ENCODE measurements at regions not wholly inside any gene's neighbourhood (a gene's known extent, or its start where the extent isn't known, plus 50 kb on each side); places are given as distances from the start of the nearest gene placed in this dataset.

DNA sequence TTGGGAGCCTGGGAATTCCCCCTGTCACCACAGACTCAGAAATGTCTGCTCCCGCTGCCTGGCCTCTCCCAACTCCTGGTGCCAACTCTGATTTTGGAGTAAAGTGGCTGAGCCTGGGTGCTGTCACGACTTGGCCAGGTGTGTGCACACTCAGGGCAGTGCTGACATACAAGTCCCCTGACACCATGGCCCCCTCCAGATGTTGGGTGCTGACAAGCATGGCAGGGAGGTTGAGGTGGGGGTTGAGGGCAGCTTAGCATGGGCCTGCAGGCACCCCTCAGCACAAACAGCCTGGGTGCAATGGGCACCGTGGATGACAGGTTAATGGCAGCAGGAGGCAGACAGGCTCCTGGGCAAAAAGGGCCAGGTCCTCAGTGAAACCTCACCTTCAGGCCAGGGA, 511.2 kb downstream of the SQOR start:
- TF ChIP-seq POLR2AphosphoS5 (IDR thresholded peaks at IDR 0.05; ENCODE audit: low read depth, low read length) (no peak), PAX5 (IDR thresholded peaks at IDR 0.05; ENCODE audit: insufficient read depth, low read length, severe bottlenecking) (no peak), POLR2A (IDR thresholded peaks at IDR 0.05; ENCODE audit: low read depth, low read length) (no peak), TAF1 (IDR thresholded peaks at IDR 0.05; ENCODE audit: low read depth, low read length) (no peak), POU2F2 (IDR thresholded peaks at IDR 0.05; ENCODE audit: low read depth, low read length) (no peak)
